GM21576 (cell line): ENCODE measurements at regions not wholly inside any gene's neighbourhood (a gene's known extent, or its start where the extent isn't known, plus 50 kb on each side); places are given as distances from the start of the nearest gene placed in this dataset.
A peak's percentile ranks its signal among the peaks of the same experiment; 100 is the strongest.
"Not testable (repeated sequence)": the region's sequence is repeated elsewhere in the genome, so short reads cannot be mapped to it uniquely, and the experiment has no call there.

ENCODE experiments used
- ATAC-seq: cut with Tn5 transposase; IDR thresholded peaks from one replicate; pipeline ENCODE4 v1.9.1; 2021; ENCODE audit warnings: mild to moderate bottlenecking, moderate library complexity; ENCODE audit not compliant: unreplicated experiment

GRCh38 chr14:30256627-30257026, 302.3 kb upstream of the G2E3 start:
- no peak for ATAC-seq

- no peak for ATAC-seq
Observed at GRCh38 chr14:30257946-30258661, 300.9 kb upstream of the G2E3 start.

- no peak for ATAC-seq
Observed at GRCh38 chr14:30260833-30261607, 297.9 kb upstream of the G2E3 start.

GRCh38 chr14:30264161-30264560, 294.8 kb upstream of the G2E3 start:
- ATAC-seq, result no peak

- ATAC-seq, result no peak
Observed at GRCh38 chr14:30266290-30266689, 292.7 kb upstream of the G2E3 start.

- no peak for ATAC-seq
Observed at GRCh38 chr14:30267141-30267540, 291.8 kb upstream of the G2E3 start.

GRCh38 chr14:30270200-30271161, 288.5 kb upstream of the G2E3 start:
- peak; percentile 98 for ATAC-seq

- no peak for ATAC-seq
Observed at GRCh38 chr14:30271811-30272323, 287.1 kb upstream of the G2E3 start.

- ATAC-seq, result no peak
Observed at GRCh38 chr14:30272848-30273832, 285.8 kb upstream of the G2E3 start.

- ATAC-seq, result no peak
Observed at GRCh38 chr14:30275604-30276003, 283.4 kb upstream of the G2E3 start.

- ATAC-seq, result no peak
Observed at GRCh38 chr14:30277268-30277667, 281.7 kb upstream of the G2E3 start.

GRCh38 chr14:30278856-30279255, 280.1 kb upstream of the G2E3 start:
- not testable (repeated sequence) for ATAC-seq

GRCh38 chr14:30283822-30284446, 275.0 kb upstream of the G2E3 start:
- no peak for ATAC-seq

GRCh38 chr14:30284808-30285207, 274.1 kb upstream of the G2E3 start:
- no peak for ATAC-seq

GRCh38 chr14:30287579-30288445, 271.1 kb upstream of the G2E3 start:
- no peak for ATAC-seq

- no peak for ATAC-seq
Observed at GRCh38 chr14:30290001-30290400, 269.0 kb upstream of the G2E3 start.

GRCh38 chr14:30291216-30291615, 267.7 kb upstream of the G2E3 start:
- no peak for ATAC-seq

GRCh38 chr14:30292541-30292940, 266.4 kb upstream of the G2E3 start:
- ATAC-seq, result no peak
